ENCODE measurements at regions not wholly inside any gene's neighbourhood (a gene's known extent, or its start where the extent isn't known, plus 50 kb on each side); places are given as distances from the start of the nearest gene placed in this dataset.

- Histone ChIP-seq H3K4me1 (ENCODE audit: control insufficient read depth, extremely low read depth, insufficient read depth, low read length) (no peaks in the 10 kb centered on the region), H4K20me1 (replicated peaks; ENCODE audit: control insufficient read depth, extremely low read depth, insufficient read depth, low read length) (no peaks in the 10 kb centered on the region), H3K9me3 (replicated peaks; ENCODE audit: control insufficient read depth, insufficient read depth, low read length) (peaks cover 6% of the 10 kb centered on the region), H3K79me2 (ENCODE audit: control insufficient read depth, insufficient read depth, low read length) (no peaks in the 10 kb centered on the region), H3K27ac (ENCODE audit: insufficient read depth, low read depth, low read length) (no peak overlapping the region), H3K27me3 (ENCODE audit: control insufficient read depth in 2 of 2, insufficient read depth in 2 of 2, low read length in 2 of 2) (no peaks in the 10 kb centered on the region), H3K9me1 (replicated peaks; ENCODE audit: control insufficient read depth, extremely low read depth, insufficient read depth, low read length) (no peaks in the 10 kb centered on the region), H3K4me3 (replicated peaks in 1 of 3; ENCODE audit: insufficient read depth in 1 of 3, low read depth in 1 of 3, low read length in 3 of 3) (no peak overlapping the region), H3K36me3 (ENCODE audit: control insufficient read depth in 2 of 2, extremely low read depth in 1 of 2, insufficient read depth in 2 of 2, low read length in 2 of 2) (no peaks in the 10 kb centered on the region), H2AFZ (ENCODE audit: low read depth, low read length) (no peak overlapping the region), H3K9ac (replicated peaks; ENCODE audit: extremely low read depth, insufficient read depth, low read length) (no peak overlapping the region), H3K4me2 (ENCODE audit: insufficient read depth, low read length) (no peak overlapping the region)
- ChIA-PET CTCF (no interaction called here), POLR2A (no interaction called here)
- intact Hi-C loops (cut with micrococcal nuclease) = no loop called here
- dilution Hi-C loops (cut with MboI; ENCODE audit: extremely low pct_ligation_motif_present, low sequenced_read_pairs) = no loop called here
- BruUV-seq (replicated peaks) = no TSS peak
- no peak for FAIRE-seq
- DNase-seq (ENCODE audit: low read depth, low spot score) = no peak
- TF ChIP-seq JUN (IDR thresholded peaks at IDR 0.05; ENCODE audit: borderline replicate concordance, insufficient read depth, insufficient read length, low read depth) (no peak), POLR2A (IDR thresholded peaks at IDR 0.05; ENCODE audit: low read depth, low read length) (no peak), MAX (IDR thresholded peaks at IDR 0.05; ENCODE audit: insufficient read depth, insufficient read length) (no peak), CTCF (IDR thresholded peaks at IDR 0.05; ENCODE audit: extremely low read depth in 1 of 2, insufficient read depth in 1 of 2, low read depth in 1 of 2, low read length in 2 of 2) (no peak), EZH2 (IDR thresholded peaks at IDR 0.05; ENCODE audit: borderline replicate concordance, low read depth, low read length, severe bottlenecking) (no peak), GATA2 (IDR thresholded peaks at IDR 0.05; ENCODE audit: insufficient read depth, insufficient read length, low read depth, low read length) (no peak), MYC (IDR thresholded peaks at IDR 0.05; ENCODE audit: low read depth, low read length) (no peak), POLR2AphosphoS5 (IDR thresholded peaks at IDR 0.05; ENCODE audit: insufficient read depth, low read depth, low read length) (no peak), FOS (IDR thresholded peaks at IDR 0.05; ENCODE audit: borderline replicate concordance, insufficient read depth, low read length) (no peak)
These were observed 196.9 kb downstream of the PRDM2 start for GRCh38 chr1:13896932-13897331.
